Activated CD8-positive, alpha-beta memory T cell treated with anti-CD3 and anti-CD28 coated beads, Interleukin-2, amount 50 U/mL, for 4 hours (primary cell): ENCODE measurements at regions not wholly inside any gene's neighbourhood (a gene's known extent, or its start where the extent isn't known, plus 50 kb on each side); places are given as distances from the start of the nearest gene placed in this dataset.
"Not testable (repeated sequence)": the region's sequence is repeated elsewhere in the genome, so short reads cannot be mapped to it uniquely, and the experiment has no call there.

Experiments used
- DNase-seq: peaks from one replicate; pipeline ENCODE4 v3.0.0-alpha.2; 2020

GRCh38 chr20:59466107-59466815, 138.1 kb upstream of the PHACTR3 start:
- no peak for DNase-seq

DNA sequence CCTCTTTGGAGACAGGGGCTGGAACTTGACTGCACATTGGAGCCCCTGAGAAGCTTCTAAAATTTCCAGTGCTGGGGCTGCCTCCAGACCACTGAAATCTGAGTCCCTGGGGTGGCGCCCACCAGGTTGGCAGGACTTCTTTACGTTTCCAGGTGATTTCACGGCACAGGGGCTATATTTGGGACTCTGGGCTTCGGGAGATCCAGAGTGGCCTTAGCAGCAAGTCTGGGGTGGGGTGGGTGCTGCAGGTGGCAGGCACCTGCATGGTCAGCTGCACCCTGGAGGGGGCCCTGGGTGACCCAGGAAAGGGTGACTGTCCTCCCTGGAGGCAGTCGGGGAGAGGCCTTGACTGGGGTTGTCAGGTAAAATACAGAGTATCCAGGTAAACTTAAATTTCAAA, 135.5 kb upstream of the PHACTR3 start:
- no peak for DNase-seq

DNA sequence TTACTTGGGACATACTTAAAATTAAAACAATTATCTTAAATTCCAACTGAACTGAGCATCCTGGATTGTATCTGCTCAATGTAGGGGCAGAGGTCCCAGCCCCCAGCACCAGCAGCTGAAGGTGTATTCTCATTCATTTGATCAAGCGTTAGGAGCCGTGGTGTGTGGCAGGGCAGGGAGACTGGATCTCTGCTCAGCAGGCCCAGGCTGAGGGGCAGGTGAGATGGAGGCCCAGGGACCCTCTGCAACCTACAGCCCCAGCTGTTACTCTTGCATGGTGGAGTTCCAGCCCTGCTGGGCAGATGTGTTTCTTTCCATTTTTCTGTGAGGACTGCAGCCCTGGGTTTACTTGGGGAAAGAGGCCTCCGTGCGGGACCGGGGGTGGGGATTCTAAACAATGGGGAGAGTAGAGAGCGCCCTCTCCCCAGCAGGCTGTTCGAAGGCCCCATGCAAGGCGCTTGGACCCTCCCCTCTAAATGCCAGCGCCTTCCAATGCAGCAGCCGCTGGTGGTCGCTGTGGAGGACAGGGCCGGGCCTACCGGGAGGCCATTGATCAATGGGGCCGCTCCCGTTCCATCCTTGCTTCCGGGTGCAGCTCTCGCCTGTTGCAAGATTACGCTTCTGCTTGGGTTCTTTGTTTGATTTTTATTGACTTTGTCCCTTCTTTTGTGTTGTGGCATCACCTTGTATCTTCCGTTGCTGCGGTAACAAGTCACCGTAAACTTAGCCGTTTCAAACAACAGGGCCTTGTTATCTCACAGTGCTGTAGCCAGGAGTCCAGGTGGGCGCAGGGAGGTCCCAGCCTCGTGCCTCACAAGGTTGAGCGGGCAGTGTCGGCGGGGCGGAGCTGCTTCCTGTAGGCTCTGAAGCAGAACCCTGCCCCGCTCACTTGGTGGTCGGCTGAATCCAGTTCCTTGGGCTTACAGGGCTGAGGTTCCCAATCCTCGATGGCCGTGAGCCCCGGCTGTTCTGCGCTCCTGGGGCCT, 134.8 kb upstream of the PHACTR3 start:
- DNase-seq: no peak

GRCh38 chr20:59470521-59470920, 133.8 kb upstream of the PHACTR3 start:
- DNase-seq: no peak

DNA sequence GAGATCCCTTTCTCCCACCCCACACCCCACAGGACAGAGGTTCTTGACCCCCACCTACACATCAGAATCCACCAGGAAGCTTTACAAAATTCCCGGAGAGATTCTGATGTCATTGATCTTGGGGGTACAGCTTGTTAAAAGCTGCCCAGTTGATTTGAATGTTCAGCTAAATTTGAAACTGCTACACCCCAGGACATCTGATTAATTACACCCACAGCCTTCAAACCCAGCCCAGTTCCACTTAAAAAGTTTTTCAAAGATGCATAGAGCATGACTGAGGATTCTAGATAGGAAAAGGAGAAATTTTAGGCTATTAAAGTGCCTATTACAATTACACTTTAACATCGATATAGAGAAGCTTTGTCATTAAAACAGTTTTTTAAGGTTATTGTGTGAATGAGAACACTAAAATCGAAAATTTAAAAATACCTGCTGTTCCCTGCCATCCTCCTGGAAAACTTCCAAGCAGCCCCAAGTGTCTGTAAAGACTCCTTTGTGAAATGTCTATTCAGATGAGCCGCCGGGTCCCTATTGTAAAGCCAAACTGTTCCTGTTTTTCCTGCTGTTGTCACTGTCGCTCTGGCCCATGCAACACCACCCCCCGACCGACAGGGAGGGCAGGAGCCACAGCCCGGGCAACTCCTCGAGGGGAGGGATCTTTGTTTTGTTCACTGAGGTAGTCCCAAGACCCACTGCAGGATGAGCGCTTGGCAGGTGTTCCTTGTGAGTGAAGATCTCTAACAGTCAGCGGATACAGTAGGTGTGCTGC, 132.5 kb upstream of the PHACTR3 start:
- DNase-seq: no peak

GRCh38 chr20:59473742-59474141, 130.6 kb upstream of the PHACTR3 start:
- no peak for DNase-seq

GRCh38 chr20:59481067-59481466, 123.3 kb upstream of the PHACTR3 start:
- no peak for DNase-seq

DNA sequence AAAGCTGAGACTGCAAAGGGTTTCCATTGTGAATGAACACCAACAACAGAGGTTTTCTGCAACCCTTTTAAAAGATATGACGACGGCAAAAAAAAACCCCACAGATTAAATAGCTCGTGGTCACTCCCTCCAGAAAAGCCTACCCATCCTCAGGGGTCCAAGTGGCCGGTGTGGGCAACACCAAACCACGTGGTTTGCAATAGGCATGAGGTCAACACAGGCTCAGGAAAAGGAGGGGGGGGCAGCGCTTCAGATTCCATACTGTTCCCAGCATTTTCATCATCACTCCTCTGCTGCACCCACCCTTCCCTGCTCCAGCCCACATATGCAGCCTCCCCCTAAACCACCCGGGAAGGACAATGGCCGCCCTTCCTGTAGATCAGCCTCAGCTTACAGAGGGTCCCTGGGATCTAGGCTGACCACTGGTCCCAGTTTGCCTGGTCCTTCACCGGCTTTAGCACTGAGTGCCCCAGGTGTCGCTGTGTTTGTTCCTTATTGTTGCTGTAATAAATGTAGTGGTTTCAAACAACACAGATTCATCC, 122.8 kb upstream of the PHACTR3 start:
- no peak for DNase-seq

DNA sequence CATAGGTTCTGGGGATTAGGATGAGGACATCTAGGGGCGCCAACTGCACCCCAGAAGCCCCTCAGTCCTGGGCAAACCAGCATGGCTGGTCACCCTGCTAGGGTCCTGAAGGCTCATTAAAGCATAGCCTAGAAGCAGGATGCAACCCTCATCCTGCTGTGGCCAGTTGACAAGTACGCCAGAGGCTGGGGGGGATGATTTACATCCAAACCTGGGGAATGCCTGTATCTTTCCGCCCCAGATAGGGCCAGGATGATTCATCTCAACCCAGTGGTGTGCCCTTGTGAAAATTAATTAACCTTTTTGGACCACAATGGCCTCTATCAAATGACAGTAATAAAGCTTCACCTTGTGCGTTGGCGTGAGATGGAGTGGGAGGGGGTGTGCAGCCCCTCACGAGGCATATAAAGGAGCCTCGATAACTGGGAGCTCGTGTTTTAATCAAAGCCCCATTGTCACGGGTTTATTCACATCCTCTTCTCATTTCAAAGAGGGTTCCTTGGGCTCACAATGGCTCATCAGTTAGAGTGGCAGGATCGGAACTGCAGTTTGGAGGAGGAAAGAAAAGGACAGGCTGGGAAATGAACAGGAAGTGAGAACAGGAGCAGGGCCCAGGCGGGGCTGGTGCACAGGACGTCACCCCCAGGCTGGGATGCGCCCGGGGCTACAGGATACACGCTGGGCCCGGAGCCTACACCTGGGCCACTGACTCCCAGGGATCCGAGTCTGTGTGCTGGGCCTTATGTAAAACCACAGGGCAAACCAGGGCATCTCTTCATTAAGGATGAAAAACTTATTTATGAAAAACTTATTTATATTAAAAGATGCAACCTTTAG, 121.8 kb upstream of the PHACTR3 start:
- no peak for DNase-seq

- no peak for DNase-seq
Measured at GRCh38 chr20:59483481-59483880, 120.9 kb upstream of the PHACTR3 start.

DNA sequence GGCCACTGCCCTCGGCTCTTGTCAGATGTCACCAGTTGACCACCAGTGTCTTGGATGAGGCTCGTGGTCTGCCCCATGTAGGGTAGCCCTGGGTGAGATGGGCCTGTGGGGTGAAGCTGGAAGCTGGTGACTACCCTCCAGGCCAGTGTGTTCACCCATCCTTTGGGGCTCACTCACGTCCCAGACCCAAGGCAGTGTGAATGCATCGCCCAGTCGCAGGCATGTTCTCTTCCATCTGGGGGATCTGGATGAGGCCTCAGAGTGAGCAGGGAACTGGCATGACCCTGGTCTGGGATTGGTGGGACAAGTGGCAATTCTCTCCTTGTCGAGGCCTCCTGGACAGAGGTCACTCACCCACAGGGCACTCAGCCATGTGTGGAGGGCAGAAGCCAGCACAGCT, 120.1 kb upstream of the PHACTR3 start:
- DNase-seq: no peak

GRCh38 chr20:59485576-59486454, 118.5 kb upstream of the PHACTR3 start:
- no peak for DNase-seq

GRCh38 chr20:59488459-59488858, 115.9 kb upstream of the PHACTR3 start:
- not testable (repeated sequence) for DNase-seq

GRCh38 chr20:59490196-59491004, 113.9 kb upstream of the PHACTR3 start:
- not testable (repeated sequence) for DNase-seq

- DNase-seq: no peak
Measured at GRCh38 chr20:59491884-59492283, 112.5 kb upstream of the PHACTR3 start.

GRCh38 chr20:59493926-59494325, 110.4 kb upstream of the PHACTR3 start:
- DNase-seq: no peak

- no peak for DNase-seq
Measured at GRCh38 chr20:59495166-59495565, 109.2 kb upstream of the PHACTR3 start.

DNA sequence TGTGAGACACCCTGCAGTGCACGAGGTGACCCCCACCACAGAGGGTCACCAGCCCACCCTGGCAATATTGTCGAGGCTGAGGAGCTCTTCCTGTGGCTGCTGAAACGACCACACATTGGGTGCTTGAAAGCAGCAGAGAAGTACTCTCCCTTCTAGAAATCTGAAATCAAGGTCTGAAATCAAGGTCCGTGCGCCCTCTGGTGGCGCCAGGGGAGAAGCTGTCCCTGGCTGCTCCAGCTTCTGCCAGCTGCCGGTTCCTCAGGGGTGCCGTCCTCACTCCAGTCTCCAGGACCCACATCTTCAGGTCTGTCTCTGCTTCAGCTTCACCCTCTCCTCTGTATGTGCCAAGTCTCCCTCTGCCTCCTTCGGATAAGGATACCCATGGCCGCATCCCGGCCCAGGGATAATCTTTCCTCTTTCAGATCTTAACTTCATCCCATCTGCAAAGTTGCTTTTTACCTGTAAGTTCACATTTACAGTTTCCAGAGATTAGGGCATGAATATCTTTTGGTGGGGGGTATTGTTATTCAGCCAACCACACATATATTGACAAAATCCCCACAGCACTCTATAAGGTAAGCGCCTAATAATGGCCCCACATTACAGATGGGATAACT, 108.3 kb upstream of the PHACTR3 start:
- peak; percentile 65 for DNase-seq

DNA sequence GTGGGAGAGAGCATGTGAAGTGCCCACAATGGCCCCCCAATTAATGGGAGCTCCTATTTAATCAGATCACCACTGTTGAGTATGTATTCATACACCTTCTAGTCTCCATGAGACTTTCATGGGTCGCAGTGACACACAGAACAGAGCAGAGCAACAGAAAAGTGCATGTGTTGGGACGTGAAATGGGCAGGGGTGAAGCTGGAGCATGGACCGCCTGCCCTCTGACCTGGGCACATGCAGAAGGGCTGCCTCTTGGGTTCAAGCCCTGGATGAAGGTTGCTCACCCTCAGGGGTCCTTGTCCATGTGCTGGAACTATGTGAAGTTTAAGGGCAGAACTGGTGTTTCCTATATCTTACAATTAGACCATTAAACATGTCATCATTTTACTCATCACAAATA, 106.0 kb upstream of the PHACTR3 start:
- DNase-seq: no peak

- DNase-seq: no peak
Measured at GRCh38 chr20:59499863-59500262, 104.5 kb upstream of the PHACTR3 start.
